ENCODE measurements at regions not wholly inside any gene's neighbourhood (a gene's known extent, or its start where the extent isn't known, plus 50 kb on each side); places are given as distances from the start of the nearest gene placed in this dataset.

- TF ChIP-seq CTCF (IDR thresholded peaks at IDR 0.05 in 8 of 11, conservative IDR thresholded peaks at IDR 0.05 in 3 of 11): no peak
- TF ChIP-seq POLR2AphosphoS5 (IDR thresholded peaks at IDR 0.05): no peak
Measured at GRCh38 chr7:140261105-140261486, 84.3 kb upstream of the KDM7A start.
